ENCODE measurements at regions not wholly inside any gene's neighbourhood (a gene's known extent, or its start where the extent isn't known, plus 50 kb on each side); places are given as distances from the start of the nearest gene placed in this dataset.

DNA sequence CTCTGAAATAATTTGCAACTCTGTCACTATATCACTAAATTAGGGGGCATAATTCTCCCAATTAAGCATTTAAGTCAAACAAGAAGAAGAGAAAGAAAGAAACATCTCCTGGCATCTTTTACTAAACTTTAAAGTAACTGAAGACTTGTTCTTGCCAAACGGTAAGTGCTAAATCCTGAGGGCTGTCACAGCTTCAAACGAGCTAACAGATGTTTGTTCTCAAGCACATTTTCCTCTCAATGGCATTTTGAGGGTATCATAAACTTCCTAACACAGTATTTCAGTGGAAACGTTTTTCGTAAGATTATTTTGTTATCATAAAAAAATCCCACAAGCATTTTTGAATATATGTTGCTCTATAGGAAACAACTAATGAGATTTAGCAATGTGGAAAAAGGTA is 169.5 kb upstream of the TAS2R1 start:
- TF ChIP-seq, protein P1, sequence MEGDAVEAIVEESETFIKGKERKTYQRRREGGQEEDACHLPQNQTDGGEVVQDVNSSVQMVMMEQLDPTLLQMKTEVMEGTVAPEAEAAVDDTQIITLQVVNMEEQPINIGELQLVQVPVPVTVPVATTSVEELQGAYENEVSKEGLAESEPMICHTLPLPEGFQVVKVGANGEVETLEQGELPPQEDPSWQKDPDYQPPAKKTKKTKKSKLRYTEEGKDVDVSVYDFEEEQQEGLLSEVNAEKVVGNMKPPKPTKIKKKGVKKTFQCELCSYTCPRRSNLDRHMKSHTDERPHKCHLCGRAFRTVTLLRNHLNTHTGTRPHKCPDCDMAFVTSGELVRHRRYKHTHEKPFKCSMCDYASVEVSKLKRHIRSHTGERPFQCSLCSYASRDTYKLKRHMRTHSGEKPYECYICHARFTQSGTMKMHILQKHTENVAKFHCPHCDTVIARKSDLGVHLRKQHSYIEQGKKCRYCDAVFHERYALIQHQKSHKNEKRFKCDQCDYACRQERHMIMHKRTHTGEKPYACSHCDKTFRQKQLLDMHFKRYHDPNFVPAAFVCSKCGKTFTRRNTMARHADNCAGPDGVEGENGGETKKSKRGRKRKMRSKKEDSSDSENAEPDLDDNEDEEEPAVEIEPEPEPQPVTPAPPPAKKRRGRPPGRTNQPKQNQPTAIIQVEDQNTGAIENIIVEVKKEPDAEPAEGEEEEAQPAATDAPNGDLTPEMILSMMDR (IDR thresholded peaks at IDR 0.05): no peak
- no peak for TF ChIP-seq POLR2A (IDR thresholded peaks at IDR 0.05)

All from right lobe of liver (tissue), 4 donors.